IMR-90 (cell line): ENCODE measurements at regions not wholly inside any gene's neighbourhood (a gene's known extent, or its start where the extent isn't known, plus 50 kb on each side); places are given as distances from the start of the nearest gene placed in this dataset.

Experiments
- ATAC-seq: fragments of 200-7000 bp; cut with Tn5 transposase; 2 replicates; pipeline ENCODE4 v1.9.1; 2020; ENCODE audit warnings: low read depth, mild to moderate bottlenecking, moderate library complexity
- BruUV-seq: library from RNA; stranded (reverse); fragments of 400-500 nt; replicated peaks from 2 replicates; lab custom pipeline; 2021; lab: Mats Ljungman, UMichigan
- CTCF ChIA-PET: fragments of 300-600 bp; formaldehyde crosslinking; extraction: SDS; loops from one replicate; lab custom pipeline; 2021; ENCODE audit warnings: antibody characterized with exemption; lab: Yijun Ruan, JAX
- POLR2A ChIA-PET: fragments of 300-600 bp; sonication (Branson Sonifier 250); formaldehyde crosslinking; loops from one replicate; lab custom pipeline; 2022; ENCODE audit warnings: antibody characterized with exemption; ENCODE audit not compliant: unreplicated experiment; lab: Charles Lee
- DNase-seq: peaks from one replicate; pipeline ENCODE4 v3.0.0; 2013
- H2AFZ ChIP-seq: replicated peaks from 2 replicates; pipeline ENCODE3; 2013; ENCODE audit warnings: low read length, mild to moderate bottlenecking; ENCODE audit not compliant: poor library complexity
- H2AK5ac ChIP-seq: 2 replicates; pipeline ENCODE4 v1.6.1; 2013; ENCODE audit warnings: low read depth, low read length, inconsistent platforms
- H2AK9ac ChIP-seq: replicated peaks from 2 replicates; pipeline ENCODE3; 2013; ENCODE audit warnings: mild to moderate bottlenecking, low read depth, low read length, moderate library complexity; ENCODE audit not compliant: poor library complexity
- H2BK120ac ChIP-seq: 2 replicates; pipeline ENCODE4 v1.6.1; 2013; ENCODE audit warnings: low read depth, low read length, inconsistent platforms
- H2BK15ac ChIP-seq: 3 replicates; pipeline ENCODE4 v1.6.1; 2013; ENCODE audit warnings: low read depth, low read length, inconsistent platforms
- H2BK20ac ChIP-seq: 2 replicates; pipeline ENCODE4 v1.6.1; 2013; ENCODE audit warnings: low read depth, mild to moderate bottlenecking, inconsistent platforms, low read length, moderate library complexity
- H2BK5ac ChIP-seq: 2 replicates; pipeline ENCODE4 v1.6.1; 2013; ENCODE audit warnings: mild to moderate bottlenecking, low read depth, low read length, inconsistent platforms; ENCODE audit not compliant: poor library complexity, severe bottlenecking
- H3K14ac ChIP-seq: replicated peaks from 2 replicates; pipeline ENCODE4 v1.6.1; 2013; ENCODE audit warnings: low read depth, low read length, inconsistent platforms
- H3K18ac ChIP-seq: 2 replicates; pipeline ENCODE4 v1.6.1; 2013; ENCODE audit warnings: low read depth, low read length, control low read depth
- H3K23ac ChIP-seq: 2 replicates; pipeline ENCODE4 v1.6.1; 2013; ENCODE audit warnings: low read depth, low read length, inconsistent platforms
- H3K27ac ChIP-seq: 2 replicates; pipeline ENCODE4 v1.5.1; 2013; ENCODE audit warnings: mild to moderate bottlenecking, control low read depth, low read length; ENCODE audit not compliant: insufficient read depth
- H3K27me3 ChIP-seq: 2 replicates; pipeline ENCODE4 v1.6.1; 2013; ENCODE audit warnings: low read length; ENCODE audit not compliant: control insufficient read depth, insufficient read depth
- H3K36me3 ChIP-seq: 2 replicates; pipeline ENCODE4 v1.6.1; 2013; ENCODE audit warnings: low read length, mixed read lengths; ENCODE audit not compliant: control insufficient read depth, insufficient read depth
- H3K4ac ChIP-seq: 2 replicates; pipeline ENCODE4 v1.6.1; 2013; ENCODE audit warnings: low read depth, low read length, inconsistent platforms
- H3K4me1 ChIP-seq: 2 replicates; pipeline ENCODE4 v1.6.1; 2013; ENCODE audit warnings: low read length, mixed read lengths; ENCODE audit not compliant: control insufficient read depth, insufficient read depth
- H3K4me2 ChIP-seq: 2 replicates; pipeline ENCODE4 v1.6.1; 2013; ENCODE audit warnings: low read depth, mild to moderate bottlenecking, control low read depth, low read length, moderate library complexity
- H3K4me3 ChIP-seq: 2 replicates; pipeline ENCODE4 v1.5.1; 2013; ENCODE audit warnings: low read depth, mild to moderate bottlenecking, control low read depth, low read length, moderate library complexity; ENCODE audit not compliant: insufficient read depth
- H3K56ac ChIP-seq: 2 replicates; pipeline ENCODE4 v1.6.1; 2013; ENCODE audit warnings: low read length, inconsistent platforms; ENCODE audit not compliant: insufficient read depth; ENCODE audit errors: extremely low read depth
- H3K79me1 ChIP-seq, 2 experiments: 2 replicates each; pipeline ENCODE4 v1.6.1; 2013; ENCODE audit warnings: low read length in 2 of 2, inconsistent platforms in 1 of 2, low read depth in 1 of 2
- H3K9ac ChIP-seq: 2 replicates; pipeline ENCODE4 v1.6.1; 2013; ENCODE audit warnings: low read depth, low read length, control low read depth
- H3K9me1 ChIP-seq: 2 replicates; pipeline ENCODE4 v1.6.1; 2013; ENCODE audit warnings: low read length, inconsistent platforms; ENCODE audit not compliant: insufficient read depth
- H3K9me3 ChIP-seq: 2 replicates; pipeline ENCODE4 v1.6.1; 2013; ENCODE audit warnings: low read length; ENCODE audit not compliant: control insufficient read depth, insufficient read depth
- H4K20me1 ChIP-seq: 2 replicates; pipeline ENCODE4 v1.6.1; 2013; ENCODE audit warnings: low read length, inconsistent platforms; ENCODE audit not compliant: insufficient read depth
- H4K5ac ChIP-seq: 2 replicates; pipeline ENCODE4 v1.6.1; 2013; ENCODE audit warnings: mild to moderate bottlenecking, low read depth, low read length, control low read depth
- H4K8ac ChIP-seq, 2 experiments: 2 replicates each; pipeline ENCODE4 v1.6.1; 2013; ENCODE audit warnings: low read depth in 2 of 2, low read length in 2 of 2, control low read depth in 1 of 2, inconsistent platforms in 1 of 2
- H4K91ac ChIP-seq: 2 replicates; pipeline ENCODE4 v1.6.1; 2013; ENCODE audit warnings: low read depth, low read length, inconsistent platforms; ENCODE audit not compliant: insufficient read depth
- BHLHE40 ChIP-seq: fragments of 150-350 bp; IDR thresholded peaks from 2 replicates; pipeline ENCODE4 v1.6.1; 2016; ENCODE audit warnings: mild to moderate bottlenecking, low read depth, low read length
- CEBPB ChIP-seq: IDR thresholded peaks from 2 replicates; pipeline ENCODE4 v1.6.1; 2012; ENCODE audit warnings: low read depth, low read length, improper control_type of control experiment
- CHD1 ChIP-seq: IDR thresholded peaks from 2 replicates; pipeline ENCODE4 v1.6.1; 2012; ENCODE audit warnings: low read depth, low read length, improper control_type of control experiment
- ELK1 ChIP-seq: fragments of 150-350 bp; IDR thresholded peaks from 2 replicates; pipeline ENCODE4 v1.6.1; 2016; ENCODE audit warnings: low read depth, mild to moderate bottlenecking, low read length, moderate library complexity, borderline replicate concordance
- FOS ChIP-seq: fragments of 150-350 bp; IDR thresholded peaks from 2 replicates; pipeline ENCODE4 v1.6.1; 2016; ENCODE audit warnings: low read depth, low read length
- MAFK ChIP-seq: IDR thresholded peaks from 2 replicates; pipeline ENCODE4 v1.6.1; 2012; ENCODE audit warnings: low read depth, low read length, improper control_type of control experiment
- MAZ ChIP-seq: IDR thresholded peaks from 2 replicates; pipeline ENCODE4 v1.6.1; 2012; ENCODE audit warnings: low read depth, mild to moderate bottlenecking, low read length, improper control_type of control experiment, moderate library complexity, borderline replicate concordance
- MXI1 ChIP-seq: IDR thresholded peaks from 2 replicates; pipeline ENCODE4 v1.6.1; 2012; ENCODE audit warnings: low read depth, mild to moderate bottlenecking, low read length, moderate library complexity, borderline replicate concordance
- NFE2L2 ChIP-seq: fragments of 150-350 bp; IDR thresholded peaks from 2 replicates; pipeline ENCODE4 v1.6.1; 2016; ENCODE audit warnings: low read depth, mild to moderate bottlenecking, low read length
- POLR2A ChIP-seq: IDR thresholded peaks from 2 replicates; pipeline ENCODE4 v1.6.1; 2012; ENCODE audit warnings: mild to moderate bottlenecking, low read depth, low read length
- RAD21 ChIP-seq: IDR thresholded peaks from 2 replicates; pipeline ENCODE4 v1.6.1; 2012; ENCODE audit warnings: low read length, improper control_type of control experiment
- RCOR1 ChIP-seq: IDR thresholded peaks from 2 replicates; pipeline ENCODE4 v1.6.1; 2012; ENCODE audit warnings: mild to moderate bottlenecking, low read length, improper control_type of control experiment; ENCODE audit not compliant: insufficient replicate concordance
- RFX5 ChIP-seq: IDR thresholded peaks from 2 replicates; pipeline ENCODE4 v1.8.0; 2012; ENCODE audit warnings: low read depth, mild to moderate bottlenecking, low read length, moderate library complexity
- SMC3 ChIP-seq: fragments of 150-350 bp; IDR thresholded peaks from 2 replicates; pipeline ENCODE4 v1.6.1; 2016; ENCODE audit warnings: low read depth, mild to moderate bottlenecking, antibody characterized with exemption, low read length, moderate library complexity
- WGBS, 2 experiments: methylation state at CpG; one replicate each; pipeline versions ENCODE4 v1.1.5 to v1.1.7; 2013; ENCODE audit warnings: missing lambda C conversion rate in 2 of 2; ENCODE audit not compliant: insufficient read length in 1 of 2; ENCODE audit errors: extremely low coverage in 2 of 2; 5-methylcytosine and 5-hydroxymethylcytosine counted together
- dilution Hi-C: fragments of 300-500 bp; cut with HindIII; formaldehyde crosslinking; loops from one replicate; pipeline ENCODE4 v1.14.3; 2018; ENCODE audit warnings: low sequenced_read_pairs; ENCODE audit not compliant: unreplicated experiment
- in situ Hi-C: fragments of 300-500 bp; cut with MboI; formaldehyde crosslinking; loops from 3 replicates; pipeline ENCODE4 v1.14.3; 2019; ENCODE audit warnings: low sequenced_read_pairs, inconsistent platforms, mixed read lengths
- intact Hi-C: fragments of 100-400 bp; cut with micrococcal nuclease; formaldehyde crosslinking; loops from 2 replicates; pipeline ENCODE4 v1.10.0; 2022
- TF ChIP-seq, protein P1 (sequence below): fragments of 150-350 bp; IDR thresholded peaks from 2 replicates; pipeline ENCODE4 v1.6.1; 2017; ENCODE audit warnings: mild to moderate bottlenecking, antibody characterized with exemption, low read length, low read depth
- TF ChIP-seq, protein P2 (sequence below): conservative IDR thresholded peaks from 2 replicates; pipeline ENCODE4 v1.5.1; 2012; ENCODE audit warnings: mild to moderate bottlenecking, low read depth, low read length, improper control_type of control experiment

GRCh38 chr2:129778584-129778877 lies 200.9 kb upstream of the RAB6C start:
- no peak overlapping the region for H4K8ac ChIP-seq
- no peak overlapping the region for H3K4me2 ChIP-seq
- H2BK20ac ChIP-seq, result no peak overlapping the region
- no peak for DNase-seq
- no peak overlapping the region for H3K27ac ChIP-seq
- no peaks in the 10 kb centered on the region; the same call in 1 of the 2 replicates for H3K9me1 ChIP-seq
- TF ChIP-seq RFX5 (no peak), SMC3 (no peak), RAD21 (no peak), ELK1 (no peak), BHLHE40 (no peak), NFE2L2 (no peak), FOS (no peak), MXI1 (no peak), POLR2A (no peak), CEBPB (no peak), MAZ (no peak), CHD1 (no peak), MAFK (no peak), RCOR1 (no peak)
- TF ChIP-seq, protein P1, sequence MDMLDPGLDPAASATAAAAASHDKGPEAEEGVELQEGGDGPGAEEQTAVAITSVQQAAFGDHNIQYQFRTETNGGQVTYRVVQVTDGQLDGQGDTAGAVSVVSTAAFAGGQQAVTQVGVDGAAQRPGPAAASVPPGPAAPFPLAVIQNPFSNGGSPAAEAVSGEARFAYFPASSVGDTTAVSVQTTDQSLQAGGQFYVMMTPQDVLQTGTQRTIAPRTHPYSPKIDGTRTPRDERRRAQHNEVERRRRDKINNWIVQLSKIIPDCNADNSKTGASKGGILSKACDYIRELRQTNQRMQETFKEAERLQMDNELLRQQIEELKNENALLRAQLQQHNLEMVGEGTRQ, result no peak
- TF ChIP-seq, protein P2, sequence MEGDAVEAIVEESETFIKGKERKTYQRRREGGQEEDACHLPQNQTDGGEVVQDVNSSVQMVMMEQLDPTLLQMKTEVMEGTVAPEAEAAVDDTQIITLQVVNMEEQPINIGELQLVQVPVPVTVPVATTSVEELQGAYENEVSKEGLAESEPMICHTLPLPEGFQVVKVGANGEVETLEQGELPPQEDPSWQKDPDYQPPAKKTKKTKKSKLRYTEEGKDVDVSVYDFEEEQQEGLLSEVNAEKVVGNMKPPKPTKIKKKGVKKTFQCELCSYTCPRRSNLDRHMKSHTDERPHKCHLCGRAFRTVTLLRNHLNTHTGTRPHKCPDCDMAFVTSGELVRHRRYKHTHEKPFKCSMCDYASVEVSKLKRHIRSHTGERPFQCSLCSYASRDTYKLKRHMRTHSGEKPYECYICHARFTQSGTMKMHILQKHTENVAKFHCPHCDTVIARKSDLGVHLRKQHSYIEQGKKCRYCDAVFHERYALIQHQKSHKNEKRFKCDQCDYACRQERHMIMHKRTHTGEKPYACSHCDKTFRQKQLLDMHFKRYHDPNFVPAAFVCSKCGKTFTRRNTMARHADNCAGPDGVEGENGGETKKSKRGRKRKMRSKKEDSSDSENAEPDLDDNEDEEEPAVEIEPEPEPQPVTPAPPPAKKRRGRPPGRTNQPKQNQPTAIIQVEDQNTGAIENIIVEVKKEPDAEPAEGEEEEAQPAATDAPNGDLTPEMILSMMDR, result no peak
- no peak overlapping the region for H2AFZ ChIP-seq
- H3K56ac ChIP-seq, result no peak overlapping the region
- WGBS, 2 experiments, result no CpG with 5 or more reads among the region's 8 CpGs
- H3K18ac ChIP-seq, result no peak overlapping the region
- no peak overlapping the region for H2AK9ac ChIP-seq
- in situ Hi-C loops, result no loop called here
- no peak overlapping the region for H4K91ac ChIP-seq
- no peak overlapping the region for H2BK5ac ChIP-seq
- H3K23ac ChIP-seq, result no peak overlapping the region
- no peak overlapping the region for H3K4me3 ChIP-seq
- no peaks in the 10 kb centered on the region for H3K27me3 ChIP-seq
- no peaks in the 10 kb centered on the region for H4K20me1 ChIP-seq
- ChIA-PET CTCF (no interaction called here), POLR2A (no interaction called here)
- no peak overlapping the region for H2AK5ac ChIP-seq
- H3K79me1 ChIP-seq, result no peaks in the 10 kb centered on the region
- no peak overlapping the region for H4K5ac ChIP-seq
- dilution Hi-C loops, result no loop called here
- no peak overlapping the region for H3K14ac ChIP-seq
- no TSS peak for BruUV-seq
- no peak overlapping the region for H2BK15ac ChIP-seq
- H2BK120ac ChIP-seq, result no peak overlapping the region
- ATAC-seq, result no peak
- H3K4me1 ChIP-seq, result no peaks in the 10 kb centered on the region
- no peak overlapping the region for H3K9ac ChIP-seq
- H3K36me3 ChIP-seq, result no peaks in the 10 kb centered on the region
- no peaks in the 10 kb centered on the region for H3K9me3 ChIP-seq
- H3K4ac ChIP-seq, result no peak overlapping the region
- intact Hi-C loops, result no loop called here
